SK-N-SH (cell line): ENCODE measurements at regions not wholly inside any gene's neighbourhood (a gene's known extent, or its start where the extent isn't known, plus 50 kb on each side); places are given as distances from the start of the nearest gene placed in this dataset.

ENCODE experiments used
- EP300 ChIP-seq, 2 experiments: IDR thresholded peaks; 2 replicates each; pipeline versions ENCODE4 v1.4.0 to v1.6.1; 2012; ENCODE audit warnings: borderline replicate concordance in 1 of 2, low read depth in 1 of 2, low read length in 1 of 2
- FOXM1 ChIP-seq: IDR thresholded peaks from 2 replicates; pipeline ENCODE4 v1.4.0; 2012; ENCODE audit warnings: low read depth, mild to moderate bottlenecking
- MAX ChIP-seq: IDR thresholded peaks from 2 replicates; pipeline ENCODE4 v1.4.0; 2012; ENCODE audit warnings: low read depth
- POLR2AphosphoS5 ChIP-seq: IDR thresholded peaks from 2 replicates; pipeline ENCODE4 v1.6.1; 2012; ENCODE audit warnings: low read depth, low read length
- REST ChIP-seq: IDR thresholded peaks from 2 replicates; pipeline ENCODE4 v1.6.1; 2012; ENCODE audit warnings: mild to moderate bottlenecking, low read depth, low read length, moderate library complexity
- SIN3A ChIP-seq: IDR thresholded peaks from 2 replicates; pipeline ENCODE4 v1.6.1; 2012; ENCODE audit warnings: low read depth, mild to moderate bottlenecking, low read length, moderate library complexity, borderline replicate concordance
- TCF12 ChIP-seq: IDR thresholded peaks from 2 replicates; pipeline ENCODE4 v1.4.0; 2012
- TF ChIP-seq, protein P1 (sequence below): fragments of 150-350 bp; IDR thresholded peaks from 2 replicates; pipeline ENCODE4 v1.6.1; 2017; ENCODE audit warnings: antibody characterized with exemption, low read length, low read depth, borderline replicate concordance
- TF ChIP-seq, protein P2 (sequence below): fragments of 200-600 bp; sonication (generic); IDR thresholded peaks from 2 replicates; pipeline ENCODE4 v1.6.1; 2017; ENCODE audit warnings: antibody characterized with exemption, mild to moderate bottlenecking, moderate library complexity

GRCh38 chr2:228630786-228631185 lies 449.3 kb upstream of the SPHKAP start:
- TF ChIP-seq, protein P1, sequence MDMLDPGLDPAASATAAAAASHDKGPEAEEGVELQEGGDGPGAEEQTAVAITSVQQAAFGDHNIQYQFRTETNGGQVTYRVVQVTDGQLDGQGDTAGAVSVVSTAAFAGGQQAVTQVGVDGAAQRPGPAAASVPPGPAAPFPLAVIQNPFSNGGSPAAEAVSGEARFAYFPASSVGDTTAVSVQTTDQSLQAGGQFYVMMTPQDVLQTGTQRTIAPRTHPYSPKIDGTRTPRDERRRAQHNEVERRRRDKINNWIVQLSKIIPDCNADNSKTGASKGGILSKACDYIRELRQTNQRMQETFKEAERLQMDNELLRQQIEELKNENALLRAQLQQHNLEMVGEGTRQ, result no peak
- TF ChIP-seq, protein P2, sequence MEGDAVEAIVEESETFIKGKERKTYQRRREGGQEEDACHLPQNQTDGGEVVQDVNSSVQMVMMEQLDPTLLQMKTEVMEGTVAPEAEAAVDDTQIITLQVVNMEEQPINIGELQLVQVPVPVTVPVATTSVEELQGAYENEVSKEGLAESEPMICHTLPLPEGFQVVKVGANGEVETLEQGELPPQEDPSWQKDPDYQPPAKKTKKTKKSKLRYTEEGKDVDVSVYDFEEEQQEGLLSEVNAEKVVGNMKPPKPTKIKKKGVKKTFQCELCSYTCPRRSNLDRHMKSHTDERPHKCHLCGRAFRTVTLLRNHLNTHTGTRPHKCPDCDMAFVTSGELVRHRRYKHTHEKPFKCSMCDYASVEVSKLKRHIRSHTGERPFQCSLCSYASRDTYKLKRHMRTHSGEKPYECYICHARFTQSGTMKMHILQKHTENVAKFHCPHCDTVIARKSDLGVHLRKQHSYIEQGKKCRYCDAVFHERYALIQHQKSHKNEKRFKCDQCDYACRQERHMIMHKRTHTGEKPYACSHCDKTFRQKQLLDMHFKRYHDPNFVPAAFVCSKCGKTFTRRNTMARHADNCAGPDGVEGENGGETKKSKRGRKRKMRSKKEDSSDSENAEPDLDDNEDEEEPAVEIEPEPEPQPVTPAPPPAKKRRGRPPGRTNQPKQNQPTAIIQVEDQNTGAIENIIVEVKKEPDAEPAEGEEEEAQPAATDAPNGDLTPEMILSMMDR, result no peak
- TF ChIP-seq SIN3A (no peak), TCF12 (no peak), FOXM1 (no peak), EP300 (IDR thresholded peaks at IDR 0.05; ENCODE audit: borderline replicate concordance in 1 of 2, low read depth in 1 of 2, low read length in 1 of 2) (no peak), MAX (no peak), REST (no peak), POLR2AphosphoS5 (no peak)
